HFF-Myc (cell line): ENCODE measurements at regions not wholly inside any gene's neighbourhood (a gene's known extent, or its start where the extent isn't known, plus 50 kb on each side); places are given as distances from the start of the nearest gene placed in this dataset.

Experiments used
- DNase-seq: peaks from one replicate; pipeline ENCODE4 v3.0.0-alpha.2; 2011; ENCODE audit warnings: low read depth; ENCODE audit errors: extremely low read depth
- H3K4me3 ChIP-seq: replicated peaks from 2 replicates; pipeline ENCODE4 v1.5.1; 2011; ENCODE audit warnings: low read depth, mild to moderate bottlenecking, control low read depth, low read length
- CTCF ChIP-seq: IDR thresholded peaks from 2 replicates; pipeline ENCODE4 v1.5.1; 2012; ENCODE audit warnings: mild to moderate bottlenecking, low read depth, low read length, control low read depth; ENCODE audit errors: missing control alignments

- DNase-seq, result no peak
- no peak overlapping the region for H3K4me3 ChIP-seq
- TF ChIP-seq CTCF, result no peak
Measured at GRCh38 chr14:98594156-98594555, 677.8 kb downstream of the BCL11B start.

DNA sequence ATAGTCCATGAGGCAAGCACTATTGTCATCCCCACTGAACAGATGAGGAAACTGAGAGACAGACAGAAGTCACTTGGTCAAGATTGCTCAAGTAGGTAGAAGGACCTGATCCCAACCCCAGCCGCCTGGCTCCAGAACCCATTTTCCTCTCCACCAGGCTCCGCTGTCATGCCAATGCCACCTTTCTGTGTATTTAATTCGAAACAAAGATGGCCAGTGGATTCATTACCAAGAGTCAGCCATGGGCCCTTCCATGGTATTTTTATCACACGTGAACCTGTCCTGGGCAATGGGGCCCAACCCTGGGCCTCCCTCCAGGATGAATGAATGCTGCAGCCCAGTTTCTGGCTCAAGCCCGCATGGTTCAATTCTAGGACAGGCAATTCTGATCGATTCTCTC, 673.4 kb downstream of the BCL11B start:
- H3K4me3 ChIP-seq, result no peak overlapping the region
- no peak for TF ChIP-seq CTCF
- no peak for DNase-seq

DNA sequence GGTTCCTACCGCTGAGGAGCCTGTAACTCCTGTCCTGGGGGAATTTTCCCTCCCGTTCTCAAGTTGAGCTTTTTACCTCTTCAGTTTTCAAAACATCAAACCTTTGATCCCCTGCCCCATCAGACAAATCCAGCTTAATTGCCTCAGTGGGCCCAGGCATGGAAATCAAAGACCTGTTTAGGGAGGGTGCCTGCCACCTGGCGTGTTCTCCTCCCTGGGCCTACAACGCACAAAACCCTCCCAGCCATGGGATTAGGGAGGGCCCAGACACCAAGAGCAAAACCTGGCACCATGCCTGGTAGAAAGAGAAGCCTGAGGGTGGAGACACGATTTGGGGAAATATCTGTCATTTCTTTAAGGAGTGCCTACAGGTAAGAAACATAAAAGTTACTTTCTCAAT, 672.9 kb downstream of the BCL11B start:
- DNase-seq, result no peak
- H3K4me3 ChIP-seq, result no peak overlapping the region
- no peak for TF ChIP-seq CTCF

DNA sequence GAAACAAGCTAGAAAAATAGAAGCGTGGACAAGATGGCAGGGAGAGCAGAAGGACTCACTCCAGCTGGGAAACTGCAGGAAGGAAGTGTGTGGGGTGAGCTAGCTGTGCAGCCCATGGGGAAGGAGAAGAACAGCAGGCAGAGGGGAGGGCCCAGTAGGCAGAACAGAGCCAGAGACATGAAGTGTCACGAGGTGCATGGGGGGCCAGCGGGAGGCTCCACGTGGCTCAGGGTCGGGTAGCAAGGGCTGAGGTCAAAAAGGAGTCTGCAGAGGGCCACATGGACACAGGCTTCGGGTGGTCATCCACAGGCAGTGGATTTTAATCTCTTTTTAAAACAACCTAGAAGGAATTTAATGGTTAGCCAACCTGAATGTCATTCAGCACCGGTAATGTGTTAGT, 669.0 kb downstream of the BCL11B start:
- DNase-seq, result no peak

GRCh38 chr14:98605043-98605442, 667.0 kb downstream of the BCL11B start:
- H3K4me3 ChIP-seq, result no peak overlapping the region
- DNase-seq, result no peak
- TF ChIP-seq CTCF, result no peak

More for the DNA sequence above, 669.0 kb downstream of the BCL11B start:
- H3K4me3 ChIP-seq, result no peak overlapping the region
- no peak for TF ChIP-seq CTCF

- DNase-seq, result no peak
- H3K4me3 ChIP-seq, result no peak overlapping the region
- no peak for TF ChIP-seq CTCF
Measured at GRCh38 chr14:98606041-98606640, 665.9 kb downstream of the BCL11B start.

GRCh38 chr14:98606816-98607215, 665.2 kb downstream of the BCL11B start:
- no peak overlapping the region for H3K4me3 ChIP-seq
- no peak for TF ChIP-seq CTCF
- DNase-seq, result no peak
